HEK293 (cell line): ENCODE measurements at regions not wholly inside any gene's neighbourhood (a gene's known extent, or its start where the extent isn't known, plus 50 kb on each side); places are given as distances from the start of the nearest gene placed in this dataset.

Experiments
- CTCF ChIA-PET: fragments of 350-600 bp; formaldehyde crosslinking; extraction: SDS; loops from one replicate; lab custom pipeline; 2021; ENCODE audit warnings: antibody characterized with exemption; lab: Yijun Ruan, JAX
- POLR2A ChIA-PET: fragments of 300-600 bp; formaldehyde crosslinking; extraction: SDS; loops from one replicate; lab custom pipeline; 2020; ENCODE audit warnings: antibody characterized with exemption, inconsistent platforms; lab: Yijun Ruan, JAX
- H3K27ac ChIP-seq: fragments of 200-500 bp; sonication (Bioruptor generic); 2 replicates; pipeline ENCODE4 v1.5.1; 2014; ENCODE audit warnings: low read depth, low read length, control low read depth, inconsistent platforms; ENCODE audit errors: extremely low read depth
- H3K36me3 ChIP-seq, 2 experiments: fragments of 200-500 bp in 1 of 2; sonication (Bioruptor generic) in 1 of 2; 1 replicate in 1 of 2; 2 replicates in 1 of 2; pipeline ENCODE4 v1.5.1; 2014 to 2017; ENCODE audit warnings: inconsistent platforms in 2 of 2, low read length in 2 of 2; ENCODE audit not compliant: control insufficient read depth in 2 of 2, insufficient read depth in 1 of 2
- H3K4me1 ChIP-seq: fragments of 200-500 bp; sonication (Bioruptor generic); 2 replicates; pipeline ENCODE4 v1.5.1; 2014; ENCODE audit warnings: mild to moderate bottlenecking, low read length, inconsistent platforms; ENCODE audit not compliant: control insufficient read depth, insufficient read depth
- H3K4me3 ChIP-seq: 2 replicates; pipeline ENCODE4 v1.5.1; 2011; ENCODE audit warnings: low read depth, mild to moderate bottlenecking, control low read depth, low read length, moderate library complexity
- H3K9me3 ChIP-seq: fragments of 200-500 bp; sonication (Bioruptor generic); 2 replicates; pipeline ENCODE4 v1.5.1; 2014; ENCODE audit warnings: low read depth, low read length, inconsistent platforms; ENCODE audit not compliant: control insufficient read depth, insufficient read depth
- AEBP2 ChIP-seq: fragments of 450-650 bp; formaldehyde crosslinking; IDR thresholded peaks from 2 replicates; pipeline ENCODE4 v1.5.1; 2016; ENCODE audit warnings: missing biosample characterization, missing genetic modification characterization, borderline replicate concordance
- BCL11B ChIP-seq: fragments of 450-650 bp; formaldehyde crosslinking; IDR thresholded peaks from 2 replicates; pipeline ENCODE4 v1.5.1; 2016; ENCODE audit warnings: low read depth, missing biosample characterization, missing genetic modification characterization
- GLIS1 ChIP-seq: fragments of 450-650 bp; formaldehyde crosslinking; IDR thresholded peaks from 2 replicates; pipeline ENCODE4 v1.5.1; 2016; ENCODE audit warnings: missing biosample characterization, missing genetic modification characterization
- HIC1 ChIP-seq: fragments of 450-650 bp; formaldehyde crosslinking; IDR thresholded peaks from 2 replicates; pipeline ENCODE4 v1.5.1; 2016; ENCODE audit warnings: missing biosample characterization, missing genetic modification characterization
- MEIS1 ChIP-seq: sonication (generic); formaldehyde crosslinking; IDR thresholded peaks from 2 replicates; pipeline ENCODE4 v1.8.1; 2022; ENCODE audit warnings: missing genetic modification reagents, mild to moderate bottlenecking, borderline replicate concordance
- ZNF132 ChIP-seq: fragments of 450-650 bp; formaldehyde crosslinking; IDR thresholded peaks from 2 replicates; pipeline ENCODE4 v1.5.1; 2017; ENCODE audit warnings: missing biosample characterization, missing genetic modification characterization, borderline replicate concordance
- ZNF221 ChIP-seq: fragments of 450-650 bp; formaldehyde crosslinking; IDR thresholded peaks from 2 replicates; pipeline ENCODE4 v1.5.1; 2017; ENCODE audit warnings: missing biosample characterization, missing genetic modification characterization, borderline replicate concordance
- ZNF433 ChIP-seq: fragments of 450-650 bp; formaldehyde crosslinking; IDR thresholded peaks from 2 replicates; pipeline ENCODE4 v1.5.1; 2016; ENCODE audit warnings: missing biosample characterization, missing genetic modification characterization, low read depth
- ZNF558 ChIP-seq: fragments of 450-650 bp; formaldehyde crosslinking; IDR thresholded peaks from 2 replicates; pipeline ENCODE4 v1.5.1; 2016; ENCODE audit warnings: missing biosample characterization, missing genetic modification characterization
- ZNF600 ChIP-seq: fragments of 450-650 bp; formaldehyde crosslinking; IDR thresholded peaks from 2 replicates; pipeline ENCODE4 v1.5.1; 2016; ENCODE audit warnings: missing biosample characterization, missing genetic modification characterization
- ZNF837 ChIP-seq: fragments of 450-650 bp; formaldehyde crosslinking; IDR thresholded peaks from 2 replicates; pipeline ENCODE4 v1.5.1; 2016; ENCODE audit warnings: missing biosample characterization, missing genetic modification characterization
- ZSCAN18 ChIP-seq: fragments of 450-650 bp; formaldehyde crosslinking; IDR thresholded peaks from 2 replicates; pipeline ENCODE4 v1.5.1; 2016; ENCODE audit warnings: missing biosample characterization, missing genetic modification characterization
- TF ChIP-seq, protein P1 (sequence below): fragments of 450-650 bp; formaldehyde crosslinking; IDR thresholded peaks from 2 replicates; pipeline ENCODE4 v1.5.1; 2016; ENCODE audit warnings: missing biosample characterization, missing genetic modification characterization
- TF ChIP-seq, protein P2 (sequence below): fragments of 450-650 bp; formaldehyde crosslinking; IDR thresholded peaks from 2 replicates; pipeline ENCODE4 v1.5.1; 2016; ENCODE audit warnings: missing biosample characterization, missing genetic modification characterization
- TF ChIP-seq, protein P3 (sequence below): fragments of 450-650 bp; formaldehyde crosslinking; IDR thresholded peaks from 2 replicates; pipeline ENCODE4 v1.5.1; 2016; ENCODE audit warnings: missing biosample characterization, missing genetic modification characterization

DNA sequence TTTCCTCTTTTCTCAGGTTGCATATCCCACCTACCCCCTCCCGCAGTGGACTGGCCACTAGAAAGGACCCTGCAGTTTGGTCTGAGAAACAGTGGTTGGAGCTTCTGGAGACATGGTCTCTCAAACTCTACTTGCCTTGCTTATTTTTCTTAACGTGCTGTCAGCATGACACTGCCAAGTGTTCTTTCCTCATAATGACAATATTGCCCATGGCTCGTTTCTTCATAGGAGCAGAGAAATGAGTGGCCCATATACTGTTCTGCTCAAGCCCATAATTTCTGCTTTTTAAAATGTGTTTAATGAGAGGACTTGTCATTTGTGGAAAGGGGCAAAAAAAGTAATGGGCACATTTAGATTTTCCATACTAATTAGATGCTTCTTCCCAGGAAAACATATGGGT, 828.7 kb downstream of the BCL11A start:
- ChIA-PET POLR2A (no interaction called here), CTCF (no interaction called here)
- H3K4me3 ChIP-seq: no peak overlapping the region
- no peaks in the 10 kb centered on the region for H3K36me3 ChIP-seq
- H3K27ac ChIP-seq: no peak overlapping the region
- TF ChIP-seq GLIS1 (no peak), ZNF558 (tag by site-specific recombination) (no peak), BCL11B (tag by site-specific recombination) (no peak), MEIS1 (CRISPR knock-in tag) (no peak), ZNF132 (tag by site-specific recombination) (no peak), ZNF221 (tag by site-specific recombination) (no peak), ZSCAN18 (tag by site-specific recombination) (no peak), ZNF837 (tag by site-specific recombination) (no peak), HIC1 (tag by site-specific recombination) (no peak)
- TF ChIP-seq, protein P1, sequence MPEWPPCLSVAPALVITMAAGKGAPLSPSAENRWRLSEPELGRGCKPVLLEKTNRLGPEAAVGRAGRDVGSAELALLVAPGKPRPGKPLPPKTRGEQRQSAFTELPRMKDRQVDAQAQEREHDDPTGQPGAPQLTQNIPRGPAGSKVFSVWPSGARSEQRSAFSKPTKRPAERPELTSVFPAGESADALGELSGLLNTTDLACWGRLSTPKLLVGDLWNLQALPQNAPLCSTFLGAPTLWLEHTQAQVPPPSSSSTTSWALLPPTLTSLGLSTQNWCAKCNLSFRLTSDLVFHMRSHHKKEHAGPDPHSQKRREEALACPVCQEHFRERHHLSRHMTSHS (tag by site-specific recombination): no peak
- TF ChIP-seq, protein P2, sequence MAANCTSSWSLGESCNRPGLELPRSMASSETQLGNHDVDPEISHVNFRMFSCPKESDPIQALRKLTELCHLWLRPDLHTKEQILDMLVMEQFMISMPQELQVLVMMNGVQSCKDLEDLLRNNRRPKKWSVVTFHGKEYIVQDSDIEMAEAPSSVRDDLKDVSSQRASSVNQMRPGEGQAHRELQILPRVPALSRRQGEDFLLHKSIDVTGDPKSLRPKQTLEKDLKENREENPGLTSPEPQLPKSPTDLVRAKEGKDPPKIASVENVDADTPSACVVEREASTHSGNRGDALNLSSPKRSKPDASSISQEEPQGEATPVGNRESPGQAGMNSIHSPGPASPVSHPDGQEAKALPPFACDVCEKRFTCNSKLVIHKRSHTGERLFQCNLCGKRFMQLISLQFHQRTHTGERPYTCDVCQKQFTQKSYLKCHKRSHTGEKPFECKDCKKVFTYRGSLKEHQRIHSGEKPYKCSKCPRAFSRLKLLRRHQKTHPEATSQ (tag by site-specific recombination): no peak
- H3K4me1 ChIP-seq: no peaks in the 10 kb centered on the region
- no peaks in the 10 kb centered on the region for H3K9me3 ChIP-seq

GRCh38 chr2:59720296-59720866, 833.1 kb downstream of the BCL11A start:
- POLR2A ChIA-PET: no interaction called here

More at GRCh38 chr2:59720296-59720866, 833.1 kb downstream of the BCL11A start:
- no peak overlapping the region for H3K27ac ChIP-seq
- H3K9me3 ChIP-seq: no peaks in the 10 kb centered on the region
- CTCF ChIA-PET: interaction anchor here (0.6 kb wide), 2 partner anchors 153 to 346 kb away, joined by 3 to 4 read pairs; no protein-coding TSS in a partner anchor
- H3K36me3 ChIP-seq: no peaks in the 10 kb centered on the region
- no peak overlapping the region for H3K4me3 ChIP-seq
- H3K4me1 ChIP-seq: no peaks in the 10 kb centered on the region
- TF ChIP-seq, protein P3, sequence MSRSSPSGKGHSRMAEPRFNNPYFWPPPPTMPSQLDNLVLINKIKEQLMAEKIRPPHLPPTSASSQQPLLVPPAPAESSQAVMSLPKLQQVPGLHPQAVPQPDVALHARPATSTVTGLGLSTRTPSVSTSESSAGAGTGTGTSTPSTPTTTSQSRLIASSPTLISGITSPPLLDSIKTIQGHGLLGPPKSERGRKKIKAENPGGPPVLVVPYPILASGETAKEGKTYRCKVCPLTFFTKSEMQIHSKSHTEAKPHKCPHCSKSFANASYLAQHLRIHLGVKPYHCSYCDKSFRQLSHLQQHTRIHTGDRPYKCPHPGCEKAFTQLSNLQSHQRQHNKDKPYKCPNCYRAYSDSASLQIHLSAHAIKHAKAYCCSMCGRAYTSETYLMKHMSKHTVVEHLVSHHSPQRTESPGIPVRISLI (tag by site-specific recombination): no peak
- TF ChIP-seq ZNF600 (tag by site-specific recombination) (no peak), AEBP2 (tag by site-specific recombination) (no peak), ZNF433 (tag by site-specific recombination) (no peak)
